ENCODE measurements at regions not wholly inside any gene's neighbourhood (a gene's known extent, or its start where the extent isn't known, plus 50 kb on each side); places are given as distances from the start of the nearest gene placed in this dataset.

GRCh38 chr20:52268184-52268749 lies 76.7 kb upstream of the ZFP64 start:
- TF ChIP-seq CTCF (conservative IDR thresholded peaks at IDR 0.05; ENCODE audit: low read depth) = no peak
- H3K27ac ChIP-seq = no peak overlapping the region
- DNase-seq (ENCODE audit: low spot score) = no peak
- ChIA-PET CTCF (interaction anchor here (0.7 kb wide), 1 partner anchor 1202 kb away, joined by 5 read pairs; no protein-coding TSS in a partner anchor), POLR2A (ENCODE audit: low non-redundant PET) (no interaction called here)

DNA sequence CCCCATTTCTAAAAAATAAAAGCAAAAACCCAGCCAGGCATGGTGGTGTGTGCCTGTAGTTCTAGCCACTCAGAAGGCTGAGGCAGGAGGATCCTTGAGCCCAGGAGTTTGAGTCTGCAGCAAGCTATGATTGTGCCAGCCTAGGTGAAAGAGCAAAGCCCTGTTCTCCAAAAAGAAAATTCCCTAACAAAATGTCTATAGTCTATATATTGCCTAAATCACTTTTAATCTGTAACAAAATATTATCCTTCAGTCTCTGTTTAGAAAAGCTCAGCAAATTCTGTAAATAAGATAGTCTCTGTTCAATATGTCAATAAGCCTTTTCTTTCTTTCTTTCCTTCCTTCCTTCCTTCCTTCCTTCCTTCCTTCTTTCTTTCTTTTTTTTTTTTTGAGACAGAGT lies 75.8 kb upstream of the ZFP64 start:
- ChIA-PET CTCF (interaction anchor here (0.6 kb wide), 1 partner anchor 24 kb away, joined by 3 read pairs; no protein-coding TSS in a partner anchor), POLR2A (ENCODE audit: low non-redundant PET) (no interaction called here)
- no peak for DNase-seq (ENCODE audit: low spot score)
- H3K27ac ChIP-seq = no peak overlapping the region
- TF ChIP-seq CTCF (conservative IDR thresholded peaks at IDR 0.05; ENCODE audit: low read depth) = no peak

GRCh38 chr20:52263757-52264156 lies 72.2 kb upstream of the ZFP64 start:
- no peak overlapping the region for H3K27ac ChIP-seq
- POLR2A ChIA-PET (ENCODE audit: low non-redundant PET) = no interaction called here
- no peak for TF ChIP-seq CTCF (conservative IDR thresholded peaks at IDR 0.05; ENCODE audit: low read depth)
- CTCF ChIA-PET = interaction anchor here (0.6 to 0.8 kb wide), 2 partner anchors 18 to 48 kb away, joined by 4 to 5 read pairs; no protein-coding TSS in a partner anchor
- DNase-seq (ENCODE audit: low spot score) = no peak

- no peak for DNase-seq (ENCODE audit: low spot score)
- ChIA-PET CTCF (interaction anchor here (0.5 to 0.6 kb wide), 2 partner anchors 17 to 42 kb away, joined by 3 to 4 read pairs; no protein-coding TSS in a partner anchor), POLR2A (ENCODE audit: low non-redundant PET) (no interaction called here)
- TF ChIP-seq CTCF (conservative IDR thresholded peaks at IDR 0.05; ENCODE audit: low read depth) = no peak
- no peak overlapping the region for H3K27ac ChIP-seq
Measured at GRCh38 chr20:52261792-52262191, 70.2 kb upstream of the ZFP64 start.

GRCh38 chr20:52259295-52259694 lies 67.7 kb upstream of the ZFP64 start:
- ChIA-PET POLR2A (ENCODE audit: low non-redundant PET) (no interaction called here), CTCF (no interaction called here)
- no peak for DNase-seq (ENCODE audit: low spot score)
- no peak overlapping the region for H3K27ac ChIP-seq
- TF ChIP-seq CTCF (conservative IDR thresholded peaks at IDR 0.05; ENCODE audit: low read depth) = no peak

- no peak for DNase-seq (ENCODE audit: low spot score)
- no peak for TF ChIP-seq CTCF (conservative IDR thresholded peaks at IDR 0.05; ENCODE audit: low read depth)
- H3K27ac ChIP-seq = no peak overlapping the region
- ChIA-PET CTCF (no interaction called here), POLR2A (ENCODE audit: low non-redundant PET) (no interaction called here)
Measured at GRCh38 chr20:52256454-52256853, 64.9 kb upstream of the ZFP64 start.

All from RWPE1 (cell line).